ENCODE measurements at regions not wholly inside any gene's neighbourhood (a gene's known extent, or its start where the extent isn't known, plus 50 kb on each side); places are given as distances from the start of the nearest gene placed in this dataset.

GRCh38 chr22:26097840-26098239 is 71.4 kb upstream of the SEZ6L start:
- TF ChIP-seq CTCF (IDR thresholded peaks at IDR 0.05) (no peak), NR3C1 (CRISPR knock-in tag; conservative IDR thresholded peaks at IDR 0.05; ENCODE audit: low read depth) (no peak), NR2C2 (CRISPR knock-in tag; IDR thresholded peaks at IDR 0.05) (no peak), ZNF423 (CRISPR knock-in tag; IDR thresholded peaks at IDR 0.05) (no peak), NFE2L1 (CRISPR knock-in tag; IDR thresholded peaks at IDR 0.05) (no peak), TEAD4 (CRISPR knock-in tag; IDR thresholded peaks at IDR 0.05) (no peak)

Measured in WTC11 (cell line).